Liver (tissue), 8 donors: ENCODE measurements at regions not wholly inside any gene's neighbourhood (a gene's known extent, or its start where the extent isn't known, plus 50 kb on each side); places are given as distances from the start of the nearest gene placed in this dataset.

Experiments
- DNase-seq: peaks from one replicate; pipeline ENCODE4 v3.0.0-alpha.2; 2017; ENCODE audit warnings: low spot score
- H3K27ac ChIP-seq, 2 donors: one replicate each; pipeline ENCODE4 v1.7.0; 2013; ENCODE audit warnings: inconsistent platforms in 2 of 2, low read length in 2 of 2, control low read depth in 1 of 2, low read depth in 1 of 2, mild to moderate bottlenecking in 1 of 2
- H3K27me3 ChIP-seq, 4 donors: one replicate each; pipeline versions ENCODE4 v1.6.1 to v1.7.0; 2013; ENCODE audit warnings: low read length in 3 of 4, inconsistent platforms in 1 of 4, mild to moderate bottlenecking in 1 of 4, moderate library complexity in 1 of 4; ENCODE audit not compliant: control insufficient read depth in 4 of 4, insufficient read depth in 4 of 4
- H3K36me3 ChIP-seq, 4 donors: one replicate each; pipeline versions ENCODE4 v1.6.1 to v1.7.0; 2013; ENCODE audit warnings: low read length in 3 of 4, mild to moderate bottlenecking in 3 of 4, low read depth in 1 of 4, moderate library complexity in 1 of 4; ENCODE audit not compliant: control insufficient read depth in 4 of 4, insufficient read depth in 3 of 4
- H3K4me1 ChIP-seq, 4 donors: one replicate each; pipeline versions ENCODE4 v1.6.1 to v1.7.0; 2013; ENCODE audit warnings: low read length in 3 of 4, mild to moderate bottlenecking in 3 of 4, moderate library complexity in 1 of 4; ENCODE audit not compliant: control insufficient read depth in 4 of 4, insufficient read depth in 4 of 4
- H3K4me3 ChIP-seq, 3 donors: one replicate each; pipeline versions ENCODE4 v1.6.1 to v1.7.0; 2013; ENCODE audit warnings: low read length in 3 of 3, control low read depth in 1 of 3, low read depth in 1 of 3, mild to moderate bottlenecking in 1 of 3
- H3K9ac ChIP-seq, 2 donors: one replicate each; pipeline ENCODE4 v1.7.0; 2013; ENCODE audit warnings: low read length in 2 of 2, mild to moderate bottlenecking in 2 of 2, moderate library complexity in 2 of 2, control low read depth in 1 of 2, low read depth in 1 of 2
- H3K9me3 ChIP-seq, 4 donors: one replicate each; pipeline versions ENCODE4 v1.6.1 to v1.7.0; 2013; ENCODE audit warnings: low read length in 3 of 4; ENCODE audit not compliant: control insufficient read depth in 4 of 4
- EGR1 ChIP-seq, 2 donors: IDR thresholded peaks; 2 replicates each; pipeline ENCODE4 v1.6.1; 2016 to 2018; ENCODE audit warnings: antibody characterized with exemption in 2 of 2, low read depth in 2 of 2
- FOXA2 ChIP-seq: IDR thresholded peaks from 2 replicates; pipeline ENCODE4 v1.6.1; 2016; ENCODE audit warnings: antibody characterized with exemption
- GABPA ChIP-seq, 2 donors: IDR thresholded peaks in 1 of 2; conservative IDR thresholded peaks in 1 of 2; 2 replicates each; pipeline ENCODE4 v1.6.1; 2016; ENCODE audit warnings: antibody characterized with exemption in 2 of 2, mild to moderate bottlenecking in 1 of 2, moderate library complexity in 1 of 2
- HNF4A ChIP-seq, 2 donors: conservative IDR thresholded peaks; 2 replicates each; pipeline ENCODE4 v1.6.1; 2016; ENCODE audit warnings: antibody characterized with exemption in 2 of 2, mild to moderate bottlenecking in 2 of 2
- HNF4G ChIP-seq: IDR thresholded peaks from 2 replicates; pipeline ENCODE4 v1.6.1; 2016; ENCODE audit warnings: antibody characterized with exemption
- JUND ChIP-seq, 2 donors: IDR thresholded peaks; 2 replicates each; pipeline ENCODE4 v1.6.1; 2016; ENCODE audit warnings: antibody characterized with exemption in 2 of 2
- NR2F2 ChIP-seq: IDR thresholded peaks from 2 replicates; pipeline ENCODE4 v1.6.1; 2016; ENCODE audit warnings: antibody characterized with exemption
- RAD21 ChIP-seq, 2 donors: IDR thresholded peaks; 2 replicates each; pipeline ENCODE4 v1.6.1; 2016; ENCODE audit warnings: antibody characterized with exemption in 2 of 2, mild to moderate bottlenecking in 2 of 2
- RXRA ChIP-seq, 2 donors: IDR thresholded peaks; 2 replicates each; pipeline ENCODE4 v1.6.1; 2017 to 2018; ENCODE audit warnings: antibody characterized with exemption in 2 of 2, mild to moderate bottlenecking in 1 of 2
- SP1 ChIP-seq: IDR thresholded peaks from 2 replicates; pipeline ENCODE4 v1.6.1; 2018; ENCODE audit warnings: antibody characterized with exemption, mild to moderate bottlenecking
- TAF1 ChIP-seq: conservative IDR thresholded peaks from 2 replicates; pipeline ENCODE4 v1.6.1; 2016; ENCODE audit warnings: antibody characterized with exemption, mild to moderate bottlenecking
- WGBS: extraction: QIAGEN DNeasy Blood & Tissue Kit; methylation state at CpG from one replicate; pipeline ENCODE4 v1.1.7; 2013; 5-methylcytosine and 5-hydroxymethylcytosine counted together
- TF ChIP-seq, protein P1 (sequence below): fragments of 150-350 bp; IDR thresholded peaks from 2 replicates; pipeline ENCODE4 v1.5.1; 2017; ENCODE audit warnings: improper control_type of control experiment, low read depth, low read length; ENCODE audit not compliant: missing input control
- TF ChIP-seq, protein P2 (sequence below): IDR thresholded peaks from 2 replicates; pipeline ENCODE4 v1.6.1; 2016; ENCODE audit warnings: antibody characterized with exemption
- TF ChIP-seq, protein P3 (sequence below): IDR thresholded peaks from 2 replicates; pipeline ENCODE4 v1.6.1; 2016; ENCODE audit warnings: antibody characterized with exemption
- donor health status: healthy.
- donor health status: healthy.
- donor health status: healthy.
- donor health status: healthy.
- donor health status: healthy.

DNA sequence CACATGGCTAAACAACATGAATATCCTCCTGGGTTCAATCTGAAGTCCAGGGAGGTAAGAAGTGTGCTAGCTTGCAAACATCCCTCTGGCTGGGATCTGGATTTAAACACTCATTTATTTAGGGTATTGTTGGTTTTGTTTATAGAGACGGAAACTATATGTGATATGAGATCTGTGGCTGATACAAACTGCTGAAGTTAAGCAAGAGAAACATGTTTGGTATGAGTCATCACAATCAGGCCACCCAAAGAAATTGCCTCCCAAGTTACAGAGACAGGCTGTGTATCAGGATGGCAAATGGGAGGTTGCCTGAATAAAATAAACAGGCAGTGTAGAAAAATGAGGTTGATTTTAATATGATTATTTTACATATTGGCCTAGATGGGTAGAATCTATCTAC is 562.1 kb downstream of the IGSF11 start (continued):
- TF ChIP-seq, protein P1, sequence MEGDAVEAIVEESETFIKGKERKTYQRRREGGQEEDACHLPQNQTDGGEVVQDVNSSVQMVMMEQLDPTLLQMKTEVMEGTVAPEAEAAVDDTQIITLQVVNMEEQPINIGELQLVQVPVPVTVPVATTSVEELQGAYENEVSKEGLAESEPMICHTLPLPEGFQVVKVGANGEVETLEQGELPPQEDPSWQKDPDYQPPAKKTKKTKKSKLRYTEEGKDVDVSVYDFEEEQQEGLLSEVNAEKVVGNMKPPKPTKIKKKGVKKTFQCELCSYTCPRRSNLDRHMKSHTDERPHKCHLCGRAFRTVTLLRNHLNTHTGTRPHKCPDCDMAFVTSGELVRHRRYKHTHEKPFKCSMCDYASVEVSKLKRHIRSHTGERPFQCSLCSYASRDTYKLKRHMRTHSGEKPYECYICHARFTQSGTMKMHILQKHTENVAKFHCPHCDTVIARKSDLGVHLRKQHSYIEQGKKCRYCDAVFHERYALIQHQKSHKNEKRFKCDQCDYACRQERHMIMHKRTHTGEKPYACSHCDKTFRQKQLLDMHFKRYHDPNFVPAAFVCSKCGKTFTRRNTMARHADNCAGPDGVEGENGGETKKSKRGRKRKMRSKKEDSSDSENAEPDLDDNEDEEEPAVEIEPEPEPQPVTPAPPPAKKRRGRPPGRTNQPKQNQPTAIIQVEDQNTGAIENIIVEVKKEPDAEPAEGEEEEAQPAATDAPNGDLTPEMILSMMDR, result no peak
- no peak for TF ChIP-seq HNF4G
- no peak for TF ChIP-seq JUND (IDR thresholded peaks at IDR 0.05)
- no peak for TF ChIP-seq EGR1 (IDR thresholded peaks at IDR 0.05; ENCODE audit: low read depth in 2 of 2)
- no peak for TF ChIP-seq FOXA2

DNA sequence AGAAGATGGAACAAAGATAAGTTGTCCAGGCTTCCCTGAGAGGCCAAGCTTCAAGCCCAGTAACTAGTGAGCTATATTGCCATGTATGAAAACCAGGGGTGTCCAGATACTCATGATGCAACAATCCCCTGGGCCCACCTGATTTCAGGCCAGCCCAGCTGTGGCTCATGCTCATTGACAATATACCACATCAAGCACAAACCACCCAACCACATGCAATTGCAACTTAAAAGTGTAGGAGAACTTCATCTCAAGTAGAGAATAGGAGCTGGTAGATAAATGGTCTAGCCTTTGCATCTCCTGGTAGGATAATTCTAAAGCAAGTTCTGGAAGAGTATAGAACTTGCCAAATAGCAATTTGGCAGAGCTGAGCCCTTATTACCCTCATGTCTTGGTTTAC is 561.3 kb downstream of the IGSF11 start:
- no peaks in the 10 kb centered on the region for H3K9me3 ChIP-seq
- TF ChIP-seq NR2F2 (no peak), FOXA2 (no peak), RAD21 (IDR thresholded peaks at IDR 0.05) (no peak), RXRA (IDR thresholded peaks at IDR 0.05) (no peak), GABPA (IDR thresholded peaks at IDR 0.05 in 1 of 2, conservative IDR thresholded peaks at IDR 0.05 in 1 of 2) (no peak)
- TF ChIP-seq, protein P2, sequence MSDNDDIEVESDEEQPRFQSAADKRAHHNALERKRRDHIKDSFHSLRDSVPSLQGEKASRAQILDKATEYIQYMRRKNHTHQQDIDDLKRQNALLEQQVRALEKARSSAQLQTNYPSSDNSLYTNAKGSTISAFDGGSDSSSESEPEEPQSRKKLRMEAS, result no peak
- no peak overlapping the region for H3K9ac ChIP-seq
- no peak for DNase-seq
- H3K27ac ChIP-seq, result no peak overlapping the region
- H3K36me3 ChIP-seq, result no peaks in the 10 kb centered on the region
- H3K4me1 ChIP-seq, result no peaks in the 10 kb centered on the region
- no peak overlapping the region for H3K4me3 ChIP-seq
- H3K27me3 ChIP-seq, result no peaks in the 10 kb centered on the region

DNA sequence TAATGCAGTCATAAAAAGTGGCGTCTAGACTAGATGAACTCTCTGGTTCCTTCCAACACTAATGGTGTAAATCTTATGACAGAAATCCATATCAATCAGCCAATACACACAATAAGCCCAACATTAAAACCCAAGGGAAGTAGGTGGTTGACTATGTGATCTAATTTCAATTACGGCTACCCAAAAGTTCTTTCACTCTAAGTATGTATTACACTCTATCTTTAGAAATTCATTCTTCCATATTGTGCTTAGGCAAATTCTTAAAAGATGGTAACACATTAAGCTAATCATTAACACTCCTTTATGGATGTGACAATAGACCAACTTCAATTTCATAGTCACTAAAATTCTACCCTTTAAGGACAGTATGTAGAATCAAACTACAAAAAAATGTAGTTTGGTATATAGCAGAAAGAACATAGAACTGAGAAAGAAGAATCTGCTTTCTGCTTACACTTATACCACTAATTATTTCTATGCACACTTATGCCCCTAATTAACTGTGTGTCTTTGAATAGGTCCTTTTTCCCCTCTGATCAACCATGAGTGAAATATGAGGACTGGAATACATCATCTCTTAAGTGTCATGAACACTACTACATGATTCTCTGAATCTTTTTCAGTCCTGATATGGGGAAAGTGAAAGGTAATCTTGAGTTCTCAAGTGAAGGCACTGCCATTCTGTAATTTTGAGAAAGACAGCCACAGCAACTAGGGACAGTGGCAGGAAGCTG is 557.6 kb downstream of the IGSF11 start:
- TF ChIP-seq, protein P1, result no peak
- TF ChIP-seq HNF4G, result no peak
- no peak overlapping the region for H3K27ac ChIP-seq
- no peaks in the 10 kb centered on the region for H3K27me3 ChIP-seq
- H3K36me3 ChIP-seq, result no peaks in the 10 kb centered on the region
- WGBS, result 88% methylated on average over 2 of the region's 2 CpGs
- DNase-seq, result no peak
- no peaks in the 10 kb centered on the region for H3K4me1 ChIP-seq
- no peaks in the 10 kb centered on the region for H3K9me3 ChIP-seq
- no peak overlapping the region for H3K9ac ChIP-seq
- H3K4me3 ChIP-seq, result no peak overlapping the region

DNA sequence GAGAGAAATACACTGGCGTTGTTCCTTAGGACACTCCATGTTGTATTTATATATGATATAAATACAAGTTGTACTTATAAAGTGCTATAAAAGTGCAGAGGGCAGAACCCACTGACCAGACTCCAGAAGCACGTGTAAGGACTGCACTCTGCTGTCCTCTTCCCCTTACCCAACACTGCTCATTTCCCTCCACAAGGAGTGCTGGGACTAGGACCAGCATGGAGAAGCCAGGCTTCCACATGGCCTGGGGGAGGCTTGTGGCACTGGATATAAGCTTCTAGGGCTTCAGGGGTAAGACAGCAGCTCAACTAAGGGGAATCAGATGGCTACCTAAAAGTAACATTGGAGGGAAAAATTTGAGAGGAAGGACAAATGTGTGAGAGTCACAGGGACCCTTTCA is 556.9 kb downstream of the IGSF11 start:
- no peaks in the 10 kb centered on the region for H3K36me3 ChIP-seq
- H3K9ac ChIP-seq, result no peak overlapping the region
- H3K4me1 ChIP-seq, result no peaks in the 10 kb centered on the region
- no peak overlapping the region for H3K4me3 ChIP-seq
- no peak for DNase-seq
- H3K27ac ChIP-seq, result no peak overlapping the region
- H3K27me3 ChIP-seq, result no peaks in the 10 kb centered on the region
- WGBS, result 19% methylated on average over 2 of the region's 2 CpGs
- no peaks in the 10 kb centered on the region for H3K9me3 ChIP-seq
- TF ChIP-seq SP1 (no peak), HNF4G (no peak), RAD21 (IDR thresholded peaks at IDR 0.05) (no peak), RXRA (IDR thresholded peaks at IDR 0.05) (no peak), HNF4A (conservative IDR thresholded peaks at IDR 0.05) (no peak), NR2F2 (no peak), FOXA2 (no peak), TAF1 (no peak), GABPA (IDR thresholded peaks at IDR 0.05 in 1 of 2, conservative IDR thresholded peaks at IDR 0.05 in 1 of 2) (no peak)
- TF ChIP-seq, protein P1, result no peak
- TF ChIP-seq, protein P3, sequence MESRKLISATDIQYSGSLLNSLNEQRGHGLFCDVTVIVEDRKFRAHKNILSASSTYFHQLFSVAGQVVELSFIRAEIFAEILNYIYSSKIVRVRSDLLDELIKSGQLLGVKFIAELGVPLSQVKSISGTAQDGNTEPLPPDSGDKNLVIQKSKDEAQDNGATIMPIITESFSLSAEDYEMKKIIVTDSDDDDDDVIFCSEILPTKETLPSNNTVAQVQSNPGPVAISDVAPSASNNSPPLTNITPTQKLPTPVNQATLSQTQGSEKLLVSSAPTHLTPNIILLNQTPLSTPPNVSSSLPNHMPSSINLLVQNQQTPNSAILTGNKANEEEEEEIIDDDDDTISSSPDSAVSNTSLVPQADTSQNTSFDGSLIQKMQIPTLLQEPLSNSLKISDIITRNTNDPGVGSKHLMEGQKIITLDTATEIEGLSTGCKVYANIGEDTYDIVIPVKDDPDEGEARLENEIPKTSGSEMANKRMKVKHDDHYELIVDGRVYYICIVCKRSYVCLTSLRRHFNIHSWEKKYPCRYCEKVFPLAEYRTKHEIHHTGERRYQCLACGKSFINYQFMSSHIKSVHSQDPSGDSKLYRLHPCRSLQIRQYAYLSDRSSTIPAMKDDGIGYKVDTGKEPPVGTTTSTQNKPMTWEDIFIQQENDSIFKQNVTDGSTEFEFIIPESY, result no peak
- TF ChIP-seq, protein P2, result no peak
